Activated CD8-positive, alpha-beta memory T cell treated with anti-CD3 and anti-CD28 coated beads for 24 hours (primary cell): ENCODE measurements at regions not wholly inside any gene's neighbourhood (a gene's known extent, or its start where the extent isn't known, plus 50 kb on each side); places are given as distances from the start of the nearest gene placed in this dataset.
"Not testable (repeated sequence)": the region's sequence is repeated elsewhere in the genome, so short reads cannot be mapped to it uniquely, and the experiment has no call there.

Source experiments
- DNase-seq: peaks from one replicate; pipeline ENCODE4 v3.0.0-alpha.2; 2020

DNA sequence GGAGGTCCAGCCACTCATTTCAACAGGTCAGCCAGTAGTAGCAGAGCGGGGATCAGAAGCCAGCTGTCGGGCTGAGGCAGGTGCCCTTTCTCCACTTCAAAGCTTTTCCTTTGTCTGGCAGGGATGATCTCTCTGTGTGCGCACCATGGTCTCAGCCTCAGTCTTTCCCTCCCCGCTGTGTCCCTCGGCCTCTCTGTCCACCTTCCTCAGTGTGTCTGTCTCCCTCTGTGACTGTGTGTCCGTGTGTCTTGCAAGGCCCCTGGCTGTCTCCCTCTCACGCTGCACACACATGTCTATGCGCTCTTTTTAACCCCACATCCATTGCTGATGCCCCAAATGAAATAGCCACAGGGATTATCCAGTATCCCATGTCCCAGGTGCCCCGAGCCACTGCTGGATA, 134.0 kb upstream of the ZNF469 start:
- DNase-seq, result not testable (repeated sequence)

DNA sequence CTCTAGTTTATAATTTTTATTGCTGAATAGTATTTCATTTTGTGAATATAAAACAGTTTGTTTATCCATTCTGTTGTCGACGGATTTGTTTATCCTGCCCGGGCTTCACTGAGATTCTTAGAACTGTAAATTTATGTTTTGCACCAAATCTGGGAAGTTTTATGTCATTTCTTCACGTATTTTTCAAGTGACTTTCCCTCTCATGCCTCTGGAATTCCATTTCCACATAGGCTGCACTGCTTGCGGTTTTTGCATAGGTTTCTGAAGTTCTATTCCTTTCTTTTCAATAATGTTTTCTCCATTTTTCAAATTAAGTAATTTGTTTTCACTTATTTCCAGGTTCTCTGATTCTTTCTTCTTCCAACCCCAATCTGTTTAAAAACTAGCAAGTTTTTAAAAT, 132.4 kb upstream of the ZNF469 start:
- not testable (repeated sequence) for DNase-seq

DNA sequence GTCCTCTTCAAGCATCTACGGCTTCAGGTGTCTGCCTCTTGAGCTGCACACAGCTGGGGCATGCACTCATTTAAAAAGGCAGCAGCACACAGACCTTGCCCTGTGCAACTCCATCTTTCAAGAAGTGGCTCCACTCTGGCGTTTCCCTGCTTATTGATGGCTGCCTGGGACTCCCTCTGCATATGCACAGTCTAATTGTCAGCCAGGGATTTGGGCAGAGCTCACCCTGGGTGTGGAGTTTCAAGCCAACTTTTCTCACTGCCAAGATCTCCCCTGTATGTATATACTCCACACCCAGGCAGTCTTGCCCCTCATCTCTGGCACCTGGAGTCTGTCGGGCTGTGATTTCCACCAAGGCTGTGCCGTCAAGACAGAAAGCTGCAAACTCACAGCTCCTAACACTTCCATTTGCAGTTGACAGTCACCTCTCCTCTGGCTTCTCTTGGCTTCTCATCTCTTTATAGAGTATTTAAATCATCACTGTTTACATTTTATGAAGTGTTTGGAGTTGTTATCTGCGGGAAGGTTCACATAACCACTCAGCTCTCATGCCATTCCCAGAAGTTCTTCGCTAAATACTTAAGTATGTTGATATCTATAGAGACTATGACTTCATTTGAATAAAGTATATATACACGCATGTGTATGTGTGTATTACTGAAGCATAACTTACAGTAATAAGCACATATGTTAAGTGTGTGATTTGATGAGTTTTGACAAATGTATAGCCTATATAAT, 130.5 kb upstream of the ZNF469 start:
- DNase-seq, result not testable (repeated sequence)

DNA sequence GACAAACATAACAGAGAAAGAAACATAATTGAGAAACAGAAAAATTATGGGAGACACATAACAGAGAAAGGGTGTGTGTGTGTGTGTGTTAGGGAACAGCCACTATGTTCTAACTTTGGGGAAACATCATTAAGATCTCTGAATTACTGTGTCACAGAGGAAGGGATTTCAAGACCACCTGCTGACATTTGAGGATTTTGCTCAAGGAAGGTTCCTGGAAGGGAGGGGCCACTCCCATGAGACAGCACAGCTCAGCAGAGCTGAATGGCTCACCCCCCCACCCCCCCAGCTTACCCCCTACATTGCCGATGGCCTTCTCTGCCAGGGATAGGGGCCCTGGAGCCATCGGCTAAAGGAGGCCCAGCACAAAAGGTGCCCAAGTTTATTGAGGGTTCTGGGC, 124.6 kb upstream of the ZNF469 start:
- DNase-seq, result not testable (repeated sequence)

DNA sequence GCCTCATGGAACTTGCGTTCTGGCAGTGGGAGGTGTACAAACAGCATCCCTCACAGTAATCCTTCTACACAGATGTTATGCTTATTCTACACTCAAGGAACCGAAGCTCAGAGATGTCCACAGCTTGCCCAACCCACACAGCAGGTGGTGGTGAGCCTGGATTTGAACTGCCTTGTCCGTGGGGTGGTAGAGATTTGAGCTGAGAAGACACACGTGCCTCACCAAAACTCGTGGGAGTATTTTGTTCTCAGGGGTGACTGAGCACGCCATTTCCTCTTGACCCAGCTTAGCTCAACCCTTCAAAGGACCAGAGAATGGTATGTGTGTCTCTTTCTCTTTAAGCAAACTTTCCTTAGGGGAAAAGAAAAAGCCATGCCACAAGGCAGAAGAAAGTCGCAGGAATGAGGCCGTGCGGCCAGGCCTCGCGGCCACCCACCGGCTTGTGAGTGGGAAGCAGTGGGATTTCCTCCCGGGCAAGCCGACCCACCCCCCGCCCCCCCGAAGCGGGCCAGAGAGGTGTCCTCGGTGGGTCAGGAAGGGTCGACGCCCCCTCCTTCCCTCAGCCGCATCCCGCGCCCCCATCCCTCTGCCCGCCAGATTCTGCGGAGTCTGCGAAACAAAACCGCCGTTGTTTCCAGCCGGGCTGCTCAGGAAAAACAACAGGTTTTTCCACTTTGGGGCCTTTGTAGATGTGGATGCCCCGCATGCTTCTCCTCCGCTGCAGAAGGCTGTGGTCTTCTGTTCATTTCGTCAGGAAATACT, 123.8 kb upstream of the ZNF469 start:
- not testable (repeated sequence) for DNase-seq

DNA sequence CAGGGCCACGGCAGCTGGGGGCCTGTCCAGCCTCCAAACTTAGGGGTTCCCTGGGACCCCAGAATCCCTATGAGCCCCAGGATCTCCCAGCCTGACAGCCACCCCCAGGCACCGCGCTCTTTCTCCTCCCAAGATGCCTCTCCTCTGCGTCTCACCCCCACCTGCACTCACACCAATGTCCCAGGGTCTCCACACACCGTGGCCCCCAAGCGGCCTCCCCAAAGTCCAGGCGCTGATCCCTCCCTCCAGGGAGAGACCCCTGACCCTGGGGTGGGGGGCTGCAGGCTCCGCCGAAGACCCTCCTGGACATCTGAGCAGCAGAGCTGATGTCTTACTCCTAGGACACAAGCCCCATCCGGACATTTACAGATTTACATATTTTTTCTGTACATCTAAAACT, 123.2 kb upstream of the ZNF469 start:
- DNase-seq, result not testable (repeated sequence)

DNA sequence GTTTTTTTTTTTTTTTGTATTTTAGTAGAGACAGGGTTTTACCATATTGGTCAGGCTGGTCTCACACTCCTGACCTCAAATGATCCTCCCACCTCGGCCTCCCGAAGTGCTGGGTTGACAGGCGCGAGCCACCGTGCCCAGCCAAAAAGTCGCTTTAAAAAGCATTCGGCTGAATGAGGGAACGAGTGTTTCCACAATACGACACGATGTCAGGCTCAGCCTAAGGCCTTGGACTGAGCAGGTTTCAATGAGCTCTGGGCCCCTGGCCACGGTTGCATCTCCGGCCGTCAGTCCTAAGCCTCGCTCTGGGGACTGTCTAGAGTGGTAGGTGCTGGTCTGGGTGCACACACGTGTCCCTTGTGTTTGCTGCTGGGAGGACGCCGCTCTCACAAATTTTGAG, 122.6 kb upstream of the ZNF469 start:
- DNase-seq, result not testable (repeated sequence)

DNA sequence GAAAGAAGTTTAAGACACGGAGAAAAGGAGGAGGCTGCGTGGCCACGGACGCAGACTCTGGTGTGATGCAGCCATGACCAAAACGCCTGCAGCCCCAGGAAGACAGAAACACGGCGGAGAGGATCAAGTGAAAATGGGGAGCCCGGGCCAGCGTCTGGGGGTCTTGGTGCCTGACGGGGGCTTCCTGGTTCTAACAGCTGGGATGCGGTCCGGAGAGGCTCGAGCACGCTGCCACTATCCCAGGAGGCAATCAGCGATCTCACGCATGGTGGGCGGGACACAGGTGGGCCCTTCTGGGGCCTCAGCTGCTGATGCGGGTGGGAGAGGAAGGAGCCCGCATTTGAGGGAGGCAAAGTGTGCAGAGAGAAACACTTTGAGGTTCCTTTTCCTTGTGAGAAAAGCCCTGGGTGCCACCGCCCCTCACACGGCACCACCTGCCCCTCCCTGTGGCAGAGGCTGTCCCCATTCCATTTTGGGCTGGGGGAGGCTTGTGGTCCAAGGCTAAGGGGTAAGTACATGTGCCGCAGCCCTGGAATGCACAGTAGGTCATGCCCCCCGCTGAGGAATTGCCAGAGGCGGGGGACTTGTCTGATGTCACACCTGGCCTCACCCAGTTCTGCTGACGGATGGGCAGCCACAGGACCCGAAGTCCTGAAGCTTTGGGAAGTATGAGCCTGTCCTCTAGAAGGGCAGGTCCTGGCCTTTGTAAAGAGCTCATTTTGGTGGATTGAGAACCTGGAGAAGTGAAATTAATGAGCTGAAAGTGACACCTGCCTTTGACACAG, 121.7 kb upstream of the ZNF469 start:
- not testable (repeated sequence) for DNase-seq

DNA sequence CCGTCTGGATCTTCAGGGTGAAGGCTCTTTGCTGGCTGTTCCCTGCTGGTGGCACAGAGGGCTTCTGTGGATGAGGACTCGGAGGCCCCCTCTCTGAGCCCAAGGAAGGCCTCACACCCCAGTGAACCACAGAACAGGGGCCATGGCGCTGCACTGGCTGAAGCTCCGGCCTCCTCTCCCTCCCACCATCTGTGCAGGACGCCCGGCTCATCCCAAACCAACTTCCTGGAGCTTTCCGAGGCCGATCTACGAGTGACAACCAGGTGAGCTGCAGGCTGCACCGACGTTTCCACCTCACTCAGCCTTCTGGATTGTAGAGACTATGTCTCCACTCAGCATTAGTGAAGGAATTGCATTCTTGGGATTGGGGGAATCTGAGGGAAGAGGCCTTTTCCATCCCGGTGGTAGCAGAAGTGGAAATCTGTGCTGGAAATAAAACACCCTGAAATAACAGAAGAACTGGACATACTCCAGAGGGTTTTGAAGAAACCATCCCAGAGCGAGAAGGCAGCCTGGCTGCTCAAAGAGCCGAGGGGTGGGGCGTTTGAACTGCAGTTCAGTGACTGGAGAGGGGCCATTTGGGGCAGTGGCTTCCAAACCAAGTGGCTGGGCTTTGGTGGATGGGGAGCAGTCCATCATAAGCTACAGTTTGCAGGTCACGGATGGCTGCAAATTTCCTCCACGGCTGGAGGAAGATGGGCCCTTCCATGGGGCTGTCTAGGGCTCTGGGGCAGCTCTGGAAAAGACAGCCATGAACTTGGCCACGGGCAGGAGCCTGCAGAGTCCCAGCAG, 120.7 kb upstream of the ZNF469 start:
- DNase-seq, result not testable (repeated sequence)

DNA sequence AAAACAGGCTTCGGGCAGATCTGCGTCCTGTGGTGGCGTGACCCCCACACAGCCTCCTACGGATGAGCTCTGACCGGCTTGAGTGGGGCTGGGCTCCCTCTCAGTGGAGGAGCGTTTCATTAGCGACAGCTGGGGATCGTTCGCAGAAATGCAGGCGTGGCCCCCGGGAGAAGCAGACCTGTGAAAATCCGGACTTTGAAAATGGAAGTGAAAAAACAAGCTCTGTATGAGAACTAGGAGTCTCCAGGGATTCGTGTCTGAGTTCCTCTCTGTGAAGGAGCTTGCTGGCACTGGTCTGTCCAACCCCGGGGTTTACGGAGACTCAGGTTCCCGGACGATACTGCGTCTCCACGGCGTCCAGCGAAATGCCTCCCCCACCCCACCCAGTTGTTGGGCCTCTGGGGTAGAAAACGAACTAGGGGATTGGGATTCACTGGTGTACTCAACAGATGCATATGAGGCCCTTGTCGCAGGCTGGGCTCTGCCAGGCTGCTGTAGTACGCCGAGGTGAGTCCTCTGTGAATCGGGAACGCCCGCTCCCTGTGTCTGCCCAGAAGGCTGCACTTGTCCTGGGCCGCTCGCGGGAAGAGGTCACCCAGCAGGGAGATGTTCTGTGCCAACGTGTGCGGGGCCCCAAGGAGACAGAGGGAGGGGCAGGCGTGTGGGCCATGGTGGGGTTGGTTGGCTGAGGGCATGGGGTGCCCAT, 119.7 kb upstream of the ZNF469 start:
- not testable (repeated sequence) for DNase-seq

DNA sequence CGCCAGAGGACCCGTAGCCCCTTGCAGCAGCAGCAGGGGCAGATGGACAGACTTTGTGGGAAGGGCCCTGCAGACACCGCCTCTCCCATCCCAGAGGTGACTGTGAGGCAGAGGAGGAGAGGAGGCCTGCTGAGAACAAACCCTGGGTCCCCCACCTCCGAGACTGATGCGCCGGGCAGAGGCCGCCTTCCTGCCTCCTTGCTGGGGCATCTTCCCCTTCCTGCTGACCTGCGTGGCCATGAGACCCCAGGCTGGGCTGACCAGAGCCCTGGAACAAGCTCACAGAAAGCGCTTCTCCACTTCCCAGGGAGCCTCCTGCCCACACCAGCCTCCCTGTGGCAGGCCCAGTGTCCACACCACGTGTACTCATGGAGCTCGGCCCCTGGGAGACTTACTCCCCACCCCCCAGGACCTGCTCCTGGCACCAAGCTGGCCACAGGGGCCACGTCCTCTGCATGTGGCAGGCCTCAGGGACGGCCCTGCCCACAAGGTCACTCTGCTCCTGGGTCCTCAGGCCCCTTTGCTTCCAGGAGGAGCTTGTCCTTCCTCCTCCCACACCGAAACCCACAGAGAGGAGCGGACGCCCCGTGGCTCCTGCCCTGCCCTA, 119.0 kb upstream of the ZNF469 start:
- not testable (repeated sequence) for DNase-seq

DNA sequence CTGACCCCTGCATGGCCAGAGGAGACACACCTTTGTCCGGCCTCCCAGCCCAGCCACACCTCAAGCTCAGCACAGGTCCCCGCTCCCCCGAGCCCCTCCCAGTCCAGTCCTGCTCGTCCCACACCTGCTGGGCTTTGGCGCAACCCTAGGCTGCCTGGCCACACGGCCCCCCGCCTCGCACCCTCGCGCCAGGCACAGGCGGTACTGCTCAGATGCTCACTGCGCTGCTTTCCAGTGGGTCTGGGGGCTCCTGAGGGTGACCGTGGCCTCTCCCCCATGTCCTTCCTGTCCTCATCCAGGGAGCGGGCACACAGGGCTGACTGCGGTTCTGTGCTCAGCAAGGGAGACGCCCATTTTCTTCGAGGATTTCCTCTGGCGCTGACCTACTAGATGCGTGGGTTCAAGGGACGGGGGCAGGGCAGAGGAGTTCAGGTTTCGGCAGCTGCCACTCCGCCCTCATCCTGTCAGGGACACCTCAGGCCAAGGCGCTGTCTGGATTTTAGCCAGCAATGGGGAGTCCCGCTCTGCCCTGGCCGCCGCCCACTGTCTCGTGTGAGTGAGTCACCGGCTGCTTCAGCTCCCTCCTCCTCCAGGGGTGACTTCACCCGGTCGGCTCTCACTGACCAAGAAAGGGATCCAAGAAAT, 118.0 kb upstream of the ZNF469 start:
- peak; percentile 84 for DNase-seq

DNA sequence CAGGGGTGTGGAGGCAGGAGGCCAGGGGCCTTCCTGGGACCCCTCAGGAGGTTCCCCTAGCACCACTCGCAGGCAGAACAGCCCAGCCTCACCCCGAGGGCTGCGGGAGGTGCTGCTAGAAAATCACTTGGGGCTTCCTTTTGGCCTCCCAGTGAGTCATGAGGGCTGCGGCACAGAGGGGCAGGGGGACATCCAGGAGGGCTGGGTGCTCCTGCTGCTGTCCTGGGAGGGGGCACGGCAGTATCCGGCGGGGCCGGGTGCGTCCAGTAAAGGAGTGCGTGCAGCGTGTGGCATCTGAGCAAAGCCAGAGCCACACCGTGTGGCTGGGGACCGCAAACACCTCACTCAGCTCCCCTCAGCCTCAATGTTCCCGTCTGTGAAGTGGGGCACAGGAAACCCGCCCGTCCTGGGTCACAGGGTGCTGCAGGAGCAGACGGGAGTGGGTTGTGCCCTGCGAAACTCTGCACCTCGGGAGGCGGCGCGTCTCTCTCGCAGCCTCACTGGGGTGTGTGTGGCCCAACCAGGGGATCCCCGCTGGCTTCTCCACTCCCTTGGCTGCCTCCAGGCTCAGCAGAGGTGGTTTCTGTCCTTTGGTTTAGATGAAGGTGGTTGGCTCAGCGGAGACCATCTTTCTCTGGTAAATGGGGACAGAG, 117.3 kb upstream of the ZNF469 start:
- DNase-seq, result peak; percentile 72

DNA sequence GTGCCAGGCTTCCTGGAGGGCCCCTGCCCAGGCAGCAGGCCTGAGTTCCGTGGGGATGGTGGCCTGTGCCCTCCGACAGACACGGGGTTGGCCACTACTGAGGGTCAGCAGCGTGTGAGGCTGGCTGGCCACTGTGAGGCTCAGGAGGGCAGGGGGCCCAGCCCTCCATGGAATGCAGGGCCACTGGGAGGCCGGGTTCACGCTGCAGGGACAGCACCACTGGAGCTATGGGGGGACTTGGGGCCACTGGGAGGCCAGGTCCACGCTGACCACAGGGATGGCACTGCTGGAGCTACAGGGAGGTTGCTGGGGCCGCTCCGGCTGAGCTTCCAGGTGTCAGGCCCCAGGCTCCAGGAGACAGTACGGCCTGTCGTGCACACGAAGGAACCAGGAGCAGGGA, 116.7 kb upstream of the ZNF469 start:
- not testable (repeated sequence) for DNase-seq

DNA sequence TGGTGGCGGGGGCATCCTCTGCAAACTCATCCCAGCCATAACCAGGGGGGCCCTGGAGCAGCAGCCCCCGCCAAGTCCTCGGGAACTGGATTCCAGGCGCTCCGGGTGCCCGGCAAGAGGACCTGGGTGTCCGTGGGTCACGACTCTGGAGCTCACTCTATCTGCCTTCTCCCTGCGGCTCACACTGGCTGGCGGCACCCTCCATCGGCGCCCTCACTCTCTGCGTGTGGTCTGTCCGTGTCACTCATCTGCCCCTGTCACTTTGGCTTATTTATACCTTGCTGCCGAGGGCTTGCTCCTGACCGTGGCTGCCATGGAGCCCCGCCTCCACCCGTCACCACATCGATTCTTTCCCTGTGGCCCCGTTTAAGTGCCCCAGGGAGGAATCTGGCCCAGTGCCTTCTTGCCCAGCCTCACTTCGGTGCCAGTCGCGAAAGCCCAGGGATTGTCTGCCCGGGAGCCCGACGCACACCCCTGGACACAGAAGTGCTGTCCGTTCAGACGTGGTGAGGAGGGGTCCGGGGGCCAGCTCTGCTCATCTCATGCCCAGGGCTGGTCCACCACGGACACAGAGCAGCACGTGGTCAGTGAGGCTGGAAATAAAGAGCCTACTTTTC, 115.7 kb upstream of the ZNF469 start:
- DNase-seq, result not testable (repeated sequence)

DNA sequence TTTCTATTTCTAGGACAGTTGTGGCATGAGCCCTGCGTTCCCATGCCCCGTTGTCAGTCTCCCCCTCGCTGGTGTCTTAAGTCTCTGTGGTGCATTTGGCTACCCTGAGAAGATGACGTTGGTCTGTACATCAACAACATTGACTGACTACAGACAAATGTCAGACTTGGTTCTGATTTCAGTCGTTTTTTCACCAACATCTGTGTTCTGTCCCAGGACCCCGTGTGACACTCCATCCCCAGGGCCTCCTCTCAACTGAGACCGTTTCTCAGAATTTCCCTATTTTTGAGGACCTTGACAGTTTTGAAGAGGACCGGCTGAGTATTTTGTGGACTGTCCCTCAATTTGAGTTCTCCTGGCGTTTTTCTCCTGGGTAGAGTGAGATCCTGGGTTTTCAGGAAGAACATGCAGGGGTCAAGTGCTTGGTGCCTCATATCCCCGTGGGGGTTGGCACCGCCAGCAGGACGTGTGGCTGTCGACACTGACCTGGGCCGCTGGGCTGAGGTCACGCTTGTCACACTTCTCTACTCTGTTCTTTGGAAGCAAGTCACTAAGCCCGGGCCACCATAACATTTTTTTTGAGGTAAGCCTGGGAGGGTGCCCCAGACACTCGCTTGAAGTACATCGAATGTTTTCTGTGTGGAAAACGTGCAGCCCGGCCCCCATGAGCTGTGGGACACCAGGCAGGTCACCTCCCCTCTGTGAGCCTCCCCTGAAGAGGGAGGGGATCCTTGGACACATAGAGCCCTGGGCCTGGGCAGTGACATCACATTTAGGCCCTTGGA, 114.4 kb upstream of the ZNF469 start:
- DNase-seq, result not testable (repeated sequence)

DNA sequence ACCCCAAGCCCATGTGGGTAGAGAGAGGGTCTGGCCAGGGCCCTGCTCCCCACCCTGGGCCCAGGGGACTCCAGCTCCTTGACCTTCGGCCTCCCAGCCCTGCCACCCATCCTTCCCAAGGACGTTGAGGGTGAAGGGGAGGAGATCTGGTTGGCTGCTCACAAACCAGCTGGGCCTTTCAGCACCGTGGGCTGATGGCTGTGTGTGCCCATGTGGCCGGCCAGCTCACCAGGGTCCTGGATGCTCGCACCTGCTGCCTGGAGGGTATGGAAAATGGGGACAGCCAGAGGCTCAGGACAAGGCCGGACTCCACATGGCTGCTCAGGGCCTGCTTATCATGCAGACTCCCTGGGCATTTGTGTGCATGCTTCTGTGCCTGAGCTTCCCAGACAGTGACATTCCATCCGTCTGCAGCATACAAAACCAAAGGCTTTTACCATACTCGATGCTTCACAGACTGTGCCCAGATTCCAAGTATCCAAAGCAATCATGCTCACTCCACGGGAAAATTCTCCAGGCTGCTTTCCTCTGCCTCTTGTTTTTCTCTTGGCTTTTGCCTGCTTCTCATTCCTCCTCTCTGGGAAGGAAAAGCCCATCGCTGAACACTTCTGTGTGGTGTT, 112.5 kb upstream of the ZNF469 start:
- not testable (repeated sequence) for DNase-seq

DNA sequence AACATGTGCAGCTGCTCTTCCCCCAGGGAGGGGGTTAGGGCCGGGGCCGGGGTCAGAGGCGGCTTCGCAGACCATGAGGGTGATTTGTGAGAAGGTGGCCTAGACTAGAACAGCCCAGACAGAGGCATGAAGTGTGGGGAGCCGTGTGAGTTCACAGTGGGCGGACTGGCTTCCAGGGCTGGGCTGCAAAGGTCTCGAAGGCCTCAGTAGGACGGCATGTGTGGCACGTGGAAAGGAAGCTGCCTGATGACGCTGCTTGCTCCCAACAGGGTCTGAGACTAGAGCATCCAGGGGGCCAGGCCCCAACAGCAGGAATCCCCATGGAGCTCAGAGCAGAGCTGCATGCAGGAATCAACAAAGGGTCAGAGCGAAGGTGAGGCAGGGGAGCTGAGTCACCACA, 111.5 kb upstream of the ZNF469 start:
- not testable (repeated sequence) for DNase-seq

DNA sequence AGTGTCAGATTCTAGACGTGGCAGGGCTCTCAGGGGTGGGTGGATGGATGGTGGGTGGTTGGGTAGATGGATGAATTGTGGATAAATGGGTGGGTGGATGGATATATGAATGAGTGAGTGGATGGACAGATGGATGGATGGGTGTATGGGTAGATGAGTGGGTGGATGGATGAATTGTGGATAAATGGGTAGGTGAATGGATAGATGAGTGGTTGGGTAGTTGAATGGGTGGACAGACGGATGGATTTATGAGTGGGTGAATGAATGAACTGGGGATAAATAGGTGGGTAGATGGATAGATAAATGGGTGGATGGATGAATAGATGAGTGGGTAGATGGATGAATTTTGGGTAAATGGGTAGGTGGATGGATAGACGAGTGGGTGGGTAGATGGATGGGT, 111.0 kb upstream of the ZNF469 start:
- not testable (repeated sequence) for DNase-seq
